Endodermal cell (in vitro differentiated cells): ENCODE measurements at regions not wholly inside any gene's neighbourhood (a gene's known extent, or its start where the extent isn't known, plus 50 kb on each side); places are given as distances from the start of the nearest gene placed in this dataset.
"Not testable (repeated sequence)": the region's sequence is repeated elsewhere in the genome, so short reads cannot be mapped to it uniquely, and the experiment has no call there.

Source experiments
- DNase-seq: peaks from one replicate; pipeline ENCODE4 v3.0.0-alpha.2; 2017
- H3K27ac ChIP-seq: 2 replicates; pipeline ENCODE4 v1.5.1; 2013; ENCODE audit warnings: mild to moderate bottlenecking, low read depth, low read length, moderate library complexity
- H3K27me3 ChIP-seq: 2 replicates; pipeline ENCODE4 v1.6.1; 2013; ENCODE audit warnings: mild to moderate bottlenecking, low read length, moderate library complexity; ENCODE audit not compliant: insufficient read depth, control insufficient read depth, poor library complexity, severe bottlenecking
- H3K36me3 ChIP-seq: 2 replicates; pipeline ENCODE4 v1.7.0; 2013; ENCODE audit warnings: mild to moderate bottlenecking, low read length, moderate library complexity; ENCODE audit not compliant: control insufficient read depth, insufficient read depth
- H3K4me1 ChIP-seq: one replicate; pipeline ENCODE4 v1.7.0; 2013; ENCODE audit warnings: low read length; ENCODE audit not compliant: control insufficient read depth, insufficient read depth
- H3K4me3 ChIP-seq: 2 replicates; pipeline ENCODE4 v1.5.1; 2013; ENCODE audit warnings: mild to moderate bottlenecking, low read length, moderate library complexity
- H3K9ac ChIP-seq: 2 replicates; pipeline ENCODE4 v1.6.1; 2013; ENCODE audit warnings: mild to moderate bottlenecking, low read length, moderate library complexity; ENCODE audit not compliant: poor library complexity, severe bottlenecking; ENCODE audit errors: extremely low read depth
- H3K9me3 ChIP-seq: 2 replicates; pipeline ENCODE4 v1.6.1; 2013; ENCODE audit warnings: mild to moderate bottlenecking, low read length, moderate library complexity; ENCODE audit not compliant: control insufficient read depth
- H3K27ac Mint-ChIP-seq: 2 replicates; pipeline ENCODE4 v1.8.0; 2020; ENCODE audit warnings: mixed read lengths
- H3K27me3 Mint-ChIP-seq: 2 replicates; pipeline ENCODE4 v1.8.0; 2021; ENCODE audit warnings: mild to moderate bottlenecking, mixed read lengths; ENCODE audit not compliant: insufficient read depth
- H3K36me3 Mint-ChIP-seq: 2 replicates; pipeline ENCODE4 v1.8.0; 2020; ENCODE audit warnings: low read depth, mixed read lengths
- H3K4me1 Mint-ChIP-seq: 2 replicates; pipeline ENCODE4 v1.8.0; 2020; ENCODE audit warnings: mixed read lengths
- H3K4me3 Mint-ChIP-seq: 2 replicates; pipeline ENCODE4 v1.8.0; 2020; ENCODE audit warnings: mild to moderate bottlenecking, moderate library complexity, mixed read lengths
- H3K9me3 Mint-ChIP-seq: 2 replicates; pipeline ENCODE4 v1.8.0; 2020; ENCODE audit warnings: mild to moderate bottlenecking, mixed read lengths
- CTCF ChIP-seq: fragments of 200-600 bp; sonication (generic); conservative IDR thresholded peaks from 2 replicates; pipeline ENCODE4 v1.5.0; 2021; ENCODE audit warnings: antibody characterized with exemption, mild to moderate bottlenecking
- WGBS, 2 experiments: methylation state at CpG; one replicate each; pipeline versions ENCODE4 v1.1.5 to v1.1.7; 2013; ENCODE audit warnings: missing lambda C conversion rate in 2 of 2, mixed read lengths in 1 of 2; ENCODE audit not compliant: insufficient coverage in 1 of 2, insufficient read length in 1 of 2; 5-methylcytosine and 5-hydroxymethylcytosine counted together

- Histone ChIP-seq H3K36me3 (no peaks in the 10 kb centered on the region), H3K4me1 (no peaks in the 10 kb centered on the region), H3K27ac (no peak overlapping the region), H3K9me3 (no peaks in the 10 kb centered on the region), H3K27me3 (no peaks in the 10 kb centered on the region), H3K4me3 (no peak overlapping the region), H3K9ac (no peak overlapping the region)
- peaks cover 22% of the 10 kb centered on the region for H3K4me1 Mint-ChIP-seq
- no peaks in the 10 kb centered on the region for H3K36me3 Mint-ChIP-seq
- TF ChIP-seq CTCF: no peak
- H3K4me3 Mint-ChIP-seq: no peak overlapping the region
- no peaks in the 10 kb centered on the region for H3K9me3 Mint-ChIP-seq
- DNase-seq: no peak
- WGBS, 2 experiments: 85 to 93% methylated on average over 2 to 3 of the region's 3 CpGs
- no peak overlapping the region for H3K27ac Mint-ChIP-seq
- H3K27me3 Mint-ChIP-seq: no peaks in the 10 kb centered on the region
Measured at GRCh38 chr17:70379945-70380344, 210.6 kb downstream of the KCNJ2 start.

- not testable (repeated sequence) for H3K9me3 ChIP-seq, H3K4me3 ChIP-seq, H3K27ac ChIP-seq, H3K27me3 ChIP-seq, DNase-seq, H3K36me3 Mint-ChIP-seq, H3K4me1 ChIP-seq, H3K27ac Mint-ChIP-seq, H3K27me3 Mint-ChIP-seq, H3K9me3 Mint-ChIP-seq, H3K9ac ChIP-seq, H3K4me3 Mint-ChIP-seq, H3K36me3 ChIP-seq
- WGBS, 2 experiments: 92 to 99% methylated on average over 5 to 15 of the region's 15 CpGs
- peaks cover 11% of the 10 kb centered on the region for H3K4me1 Mint-ChIP-seq
Measured at GRCh38 chr17:70381916-70382315, 212.6 kb downstream of the KCNJ2 start.

- Histone ChIP-seq H3K4me3 (no peak overlapping the region), H3K9ac (no peak overlapping the region), H3K36me3 (no peaks in the 10 kb centered on the region), H3K4me1 (no peaks in the 10 kb centered on the region), H3K9me3 (no peaks in the 10 kb centered on the region), H3K27me3 (no peaks in the 10 kb centered on the region), H3K27ac (no peak overlapping the region)
- no peak for TF ChIP-seq CTCF
- H3K9me3 Mint-ChIP-seq: no peaks in the 10 kb centered on the region
- H3K36me3 Mint-ChIP-seq: no peaks in the 10 kb centered on the region
- H3K4me1 Mint-ChIP-seq: no peaks in the 10 kb centered on the region
- H3K27me3 Mint-ChIP-seq: no peaks in the 10 kb centered on the region
- H3K27ac Mint-ChIP-seq: no peak overlapping the region
- no peak overlapping the region for H3K4me3 Mint-ChIP-seq
- DNase-seq: no peak
Measured at GRCh38 chr17:70388326-70388725, 219.0 kb downstream of the KCNJ2 start.

GRCh38 chr17:70389232-70389757 is 220.0 kb downstream of the KCNJ2 start:
- H3K27me3 ChIP-seq, H3K27ac Mint-ChIP-seq, H3K27me3 Mint-ChIP-seq, H3K9me3 ChIP-seq, H3K36me3 ChIP-seq, H3K36me3 Mint-ChIP-seq, H3K27ac ChIP-seq, H3K4me3 ChIP-seq, H3K4me3 Mint-ChIP-seq, H3K9ac ChIP-seq, H3K4me1 Mint-ChIP-seq, H3K4me1 ChIP-seq, H3K9me3 Mint-ChIP-seq, DNase-seq: not testable (repeated sequence)
- WGBS, 2 experiments: 89 to 93% methylated on average over 17 to 23 of the region's 23 CpGs
